GM23338 (cell line): ENCODE measurements at regions not wholly inside any gene's neighbourhood (a gene's known extent, or its start where the extent isn't known, plus 50 kb on each side); places are given as distances from the start of the nearest gene placed in this dataset.
A peak's percentile ranks its signal among the peaks of the same experiment; 100 is the strongest.

Source experiments
- ATAC-seq: fragments of 200-7000 bp; cut with Tn5 transposase; 3 replicates; pipeline ENCODE4 v1.9.1; 2020
- DNase-seq: peaks from one replicate; pipeline ENCODE4 v3.0.0-alpha.2; 2015; ENCODE audit warnings: low spot score
- H2AFZ ChIP-seq: fragments of 200-600 bp; sonication (generic); 2 replicates; pipeline ENCODE4 v1.8.0; 2016; ENCODE audit warnings: antibody characterized with exemption, mild to moderate bottlenecking, moderate library complexity
- H3F3A ChIP-seq: fragments of 200-600 bp; sonication (generic); replicated peaks from 2 replicates; pipeline ENCODE4 v1.8.0; 2017; ENCODE audit warnings: antibody characterized with exemption, mixed run types, low read depth
- H3K27ac ChIP-seq: fragments of 200-600 bp; sonication (generic); 2 replicates; pipeline ENCODE4 v1.6.1; 2016; ENCODE audit warnings: low read depth
- H3K27me3 ChIP-seq: fragments of 200-600 bp; sonication (generic); 2 replicates; pipeline ENCODE4 v1.8.0; 2016; ENCODE audit warnings: mild to moderate bottlenecking, mixed run types, moderate library complexity; ENCODE audit not compliant: insufficient read depth
- H3K36me3 ChIP-seq: fragments of 200-600 bp; sonication (generic); 2 replicates; pipeline ENCODE4 v1.8.0; 2016; ENCODE audit warnings: mild to moderate bottlenecking; ENCODE audit not compliant: insufficient read depth
- H3K4me1 ChIP-seq: fragments of 200-600 bp; sonication (generic); 2 replicates; pipeline ENCODE4 v1.8.0; 2016; ENCODE audit warnings: mild to moderate bottlenecking, moderate library complexity; ENCODE audit not compliant: insufficient read depth
- H3K4me2 ChIP-seq: fragments of 200-600 bp; sonication (generic); 2 replicates; pipeline ENCODE4 v1.7.1; 2017; ENCODE audit warnings: mixed run types
- H3K4me3 ChIP-seq: fragments of 200-600 bp; sonication (generic); 2 replicates; pipeline ENCODE4 v1.6.1; 2016; ENCODE audit warnings: mixed run types
- H3K79me2 ChIP-seq: fragments of 200-600 bp; sonication (generic); replicated peaks from 2 replicates; pipeline ENCODE4 v1.8.0; 2017; ENCODE audit warnings: mild to moderate bottlenecking; ENCODE audit not compliant: insufficient read depth
- H3K9me2 ChIP-seq: fragments of 200-600 bp; sonication (generic); 2 replicates; pipeline ENCODE4 v1.8.0; 2017; ENCODE audit not compliant: insufficient read depth
- H4K20me1 ChIP-seq: fragments of 200-600 bp; sonication (generic); replicated peaks from 2 replicates; pipeline ENCODE4 v1.8.0; 2017; ENCODE audit warnings: mild to moderate bottlenecking; ENCODE audit not compliant: insufficient read depth
- H3K27ac Mint-ChIP-seq: 2 replicates; pipeline ENCODE4 v1.8.0; 2020; ENCODE audit warnings: inconsistent platforms, mild to moderate bottlenecking, moderate library complexity, mixed read lengths
- H3K27me3 Mint-ChIP-seq: 3 replicates; pipeline ENCODE4 v1.8.0; 2022; ENCODE audit warnings: low read depth, mild to moderate bottlenecking, moderate library complexity, mixed read lengths, inconsistent platforms; ENCODE audit not compliant: insufficient read depth, poor library complexity
- H3K36me3 Mint-ChIP-seq: 3 replicates; pipeline ENCODE4 v1.8.0; 2021; ENCODE audit warnings: low read depth, mild to moderate bottlenecking, inconsistent platforms, moderate library complexity, mixed read lengths
- H3K4me1 Mint-ChIP-seq: 3 replicates; pipeline ENCODE4 v1.8.0; 2020; ENCODE audit warnings: mild to moderate bottlenecking, inconsistent platforms, mixed read lengths
- H3K4me3 Mint-ChIP-seq: 3 replicates; pipeline ENCODE4 v1.8.0; 2021; ENCODE audit warnings: moderate library complexity, mild to moderate bottlenecking, inconsistent platforms, mixed read lengths
- H3K9me3 Mint-ChIP-seq: 3 replicates; pipeline ENCODE4 v1.8.0; 2020; ENCODE audit warnings: moderate library complexity, mild to moderate bottlenecking, inconsistent platforms, mixed read lengths
- CREB1 ChIP-seq: fragments of 250-450 bp; sonication (Bioruptor Pico); IDR thresholded peaks from 2 replicates; pipeline ENCODE4 v1.5.0; 2020; ENCODE audit warnings: low read depth, mild to moderate bottlenecking, moderate library complexity
- ETS1 ChIP-seq: IDR thresholded peaks from 2 replicates; pipeline ENCODE4 v1.6.1; 2016; ENCODE audit warnings: antibody characterized with exemption
- EZH2phosphoT487 ChIP-seq: fragments of 200-600 bp; sonication (generic); IDR thresholded peaks from one replicate; pipeline ENCODE4 v1.8.1; 2018; ENCODE audit warnings: antibody characterized with exemption; ENCODE audit not compliant: unreplicated experiment
- JUNB ChIP-seq: IDR thresholded peaks from one replicate; pipeline ENCODE4 v1.6.1; 2016; ENCODE audit warnings: antibody characterized with exemption; ENCODE audit not compliant: unreplicated experiment
- REST ChIP-seq: IDR thresholded peaks from one replicate; pipeline ENCODE4 v1.6.1; 2018; ENCODE audit warnings: antibody characterized with exemption; ENCODE audit not compliant: unreplicated experiment
- ZNF114 ChIP-seq: fragments of 250-450 bp; sonication (Bioruptor Pico); IDR thresholded peaks from 2 replicates; pipeline ENCODE4 v1.5.0; 2020; ENCODE audit warnings: mild to moderate bottlenecking, moderate library complexity
- ZNF331 ChIP-seq: fragments of 250-450 bp; sonication (Bioruptor Pico); IDR thresholded peaks from 2 replicates; pipeline ENCODE4 v1.5.0; 2020; ENCODE audit warnings: low read depth, mild to moderate bottlenecking, moderate library complexity
- ZNF462 ChIP-seq: fragments of 250-450 bp; sonication (Bioruptor Pico); IDR thresholded peaks from 2 replicates; pipeline ENCODE4 v1.5.0; 2020; ENCODE audit warnings: mild to moderate bottlenecking, moderate library complexity

GRCh38 chr3:141430316-141430715 is 56.5 kb upstream of the RASA2 start (continued):
- TF ChIP-seq REST (no peak), ZNF331 (CRISPR knock-in tag) (no peak), CREB1 (CRISPR knock-in tag) (no peak)

GRCh38 chr3:141431411-141432378 is 55.1 kb upstream of the RASA2 start:
- H3K4me1 ChIP-seq = peaks cover 11% of the 10 kb centered on the region
- ATAC-seq = no peak
- H3K27me3 Mint-ChIP-seq = peaks cover 9% of the 10 kb centered on the region
- TF ChIP-seq JUNB (no peak), ZNF114 (no peak), ETS1 (no peak), REST (no peak), EZH2phosphoT487 (no peak), ZNF331 (CRISPR knock-in tag) (no peak), ZNF462 (CRISPR knock-in tag) (no peak)

More at GRCh38 chr3:141431411-141432378, 55.1 kb upstream of the RASA2 start:
- Histone ChIP-seq H3F3A (no peaks in the 10 kb centered on the region), H3K9me2 (no peaks in the 10 kb centered on the region), H3K79me2 (no peaks in the 10 kb centered on the region), H3K4me2 (no peak overlapping the region), H3K27ac (no peak overlapping the region), H4K20me1 (no peaks in the 10 kb centered on the region), H3K4me3 (no peak overlapping the region), H3K36me3 (no peaks in the 10 kb centered on the region), H2AFZ (no peak overlapping the region), H3K27me3 (no peaks in the 10 kb centered on the region)
- Mint-ChIP-seq H3K36me3 (no peaks in the 10 kb centered on the region), H3K9me3 (no peaks in the 10 kb centered on the region), H3K4me3 (no peak overlapping the region), H3K4me1 (peaks cover 20% of the 10 kb centered on the region), H3K27ac (0 out of 2 replicates have a peak overlapping the region, but pooled peaks have one; percentile 12)
- no peak for DNase-seq
